ENCODE measurements at regions not wholly inside any gene's neighbourhood (a gene's known extent, or its start where the extent isn't known, plus 50 kb on each side); places are given as distances from the start of the nearest gene placed in this dataset.

- POLR2A ChIA-PET (ENCODE audit: low non-redundant PET): no interaction called here
- TF ChIP-seq CTCF (conservative IDR thresholded peaks at IDR 0.05; ENCODE audit: low read depth, low read length) (peak; percentile 82), EZH2 (IDR thresholded peaks at IDR 0.05; ENCODE audit: borderline replicate concordance, low read depth, low read length, poor library complexity, severe bottlenecking) (no peak)
- intact Hi-C loops (cut with micrococcal nuclease; ENCODE audit: unreplicated experiment): loop anchor here (5.0 kb wide), 4 partner anchors 146 to 554 kb away; partner anchors contain the start of genes FZD1 and MTERF1
- peak; percentile 67 for DNase-seq (ENCODE audit: low spot score)
- Histone ChIP-seq H3K27me3 (replicated peaks; ENCODE audit: insufficient read depth, low read depth, low read length, poor library complexity) (no peaks in the 10 kb centered on the region), H3K36me3 (ENCODE audit: insufficient read depth, low read length, poor library complexity, severe bottlenecking) (no peaks in the 10 kb centered on the region), H3K27ac (ENCODE audit: low read depth, low read length, poor library complexity, severe bottlenecking) (no peak overlapping the region), H3K9me3 (ENCODE audit: low read depth, low read length, poor library complexity, severe bottlenecking) (no peaks in the 10 kb centered on the region), H3K4me3 (ENCODE audit: low read depth, low read length, poor library complexity, severe bottlenecking) (no peak overlapping the region), H3K4me1 (ENCODE audit: insufficient read depth, low read length, poor library complexity, severe bottlenecking) (peaks cover 29% of the 10 kb centered on the region)
- BruUV-seq (replicated peaks): no TSS peak
- CTCF ChIA-PET: no interaction called here
Observed at GRCh38 chr7:91636129-91636724, 244.3 kb downstream of the MTERF1 start.

GRCh38 chr7:91636728-91637127 lies 243.8 kb downstream of the MTERF1 start:
- intact Hi-C loops (cut with micrococcal nuclease; ENCODE audit: unreplicated experiment): loop anchor here (5.0 kb wide), 4 partner anchors 146 to 554 kb away; partner anchors contain the start of genes FZD1 and MTERF1
- Histone ChIP-seq H3K27ac (ENCODE audit: low read depth, low read length, poor library complexity, severe bottlenecking) (no peak overlapping the region), H3K4me1 (ENCODE audit: insufficient read depth, low read length, poor library complexity, severe bottlenecking) (peaks cover 30% of the 10 kb centered on the region), H3K36me3 (ENCODE audit: insufficient read depth, low read length, poor library complexity, severe bottlenecking) (no peaks in the 10 kb centered on the region), H3K4me3 (ENCODE audit: low read depth, low read length, poor library complexity, severe bottlenecking) (no peak overlapping the region), H3K27me3 (replicated peaks; ENCODE audit: insufficient read depth, low read depth, low read length, poor library complexity) (no peaks in the 10 kb centered on the region), H3K9me3 (ENCODE audit: low read depth, low read length, poor library complexity, severe bottlenecking) (no peaks in the 10 kb centered on the region)
- ChIA-PET POLR2A (ENCODE audit: low non-redundant PET) (no interaction called here), CTCF (no interaction called here)
- no TSS peak for BruUV-seq (replicated peaks)
- no peak for DNase-seq (ENCODE audit: low spot score)
- TF ChIP-seq EZH2 (IDR thresholded peaks at IDR 0.05; ENCODE audit: borderline replicate concordance, low read depth, low read length, poor library complexity, severe bottlenecking): no peak
- TF ChIP-seq CTCF (conservative IDR thresholded peaks at IDR 0.05; ENCODE audit: low read depth, low read length): no peak

GRCh38 chr7:91644256-91644655 lies 236.2 kb downstream of the MTERF1 start:
- Histone ChIP-seq H3K9me3 (ENCODE audit: low read depth, low read length, poor library complexity, severe bottlenecking) (no peaks in the 10 kb centered on the region), H3K27me3 (replicated peaks; ENCODE audit: insufficient read depth, low read depth, low read length, poor library complexity) (no peaks in the 10 kb centered on the region), H3K36me3 (ENCODE audit: insufficient read depth, low read length, poor library complexity, severe bottlenecking) (no peaks in the 10 kb centered on the region), H3K4me1 (ENCODE audit: insufficient read depth, low read length, poor library complexity, severe bottlenecking) (peaks cover 5% of the 10 kb centered on the region), H3K27ac (ENCODE audit: low read depth, low read length, poor library complexity, severe bottlenecking) (no peak overlapping the region), H3K4me3 (ENCODE audit: low read depth, low read length, poor library complexity, severe bottlenecking) (no peak overlapping the region)
- TF ChIP-seq CTCF (conservative IDR thresholded peaks at IDR 0.05; ENCODE audit: low read depth, low read length) (no peak), EZH2 (IDR thresholded peaks at IDR 0.05; ENCODE audit: borderline replicate concordance, low read depth, low read length, poor library complexity, severe bottlenecking) (no peak)
- POLR2A ChIA-PET (ENCODE audit: low non-redundant PET): no interaction called here
- BruUV-seq (replicated peaks): no TSS peak
- DNase-seq (ENCODE audit: low spot score): no peak
- CTCF ChIA-PET: no interaction called here
- intact Hi-C loops (cut with micrococcal nuclease; ENCODE audit: unreplicated experiment): no loop called here

All from A673 (cell line).